Thyroid gland (tissue), 4 donors: ENCODE measurements at regions not wholly inside any gene's neighbourhood (a gene's known extent, or its start where the extent isn't known, plus 50 kb on each side); places are given as distances from the start of the nearest gene placed in this dataset.

Source experiments
- DNase-seq, 2 donors: peaks; one replicate each; pipeline ENCODE4 v3.0.0-alpha.2; 2019
- H3K27ac ChIP-seq, 3 donors: fragments of 200-600 bp; sonication (generic); 1 replicate in 2 of 3; 2 replicates in 1 of 3; pipeline ENCODE4 v1.5.1; 2016 to 2019; ENCODE audit warnings: mild to moderate bottlenecking in 1 of 3, moderate library complexity in 1 of 3
- H3K27me3 ChIP-seq: fragments of 200-600 bp; sonication (generic); one replicate; pipeline ENCODE4 v1.5.1; 2019
- H3K36me3 ChIP-seq, 2 donors: fragments of 200-600 bp; sonication (generic); one replicate each; pipeline ENCODE4 v1.5.1; 2016 to 2019
- H3K4me1 ChIP-seq, 2 donors: fragments of 200-600 bp; sonication (generic); one replicate each; pipeline ENCODE4 v1.5.1; 2017 to 2019
- H3K4me3 ChIP-seq, 3 donors: fragments of 200-600 bp; sonication (generic); replicated peaks in 1 of 3; 1 replicate in 2 of 3; 2 replicates in 1 of 3; pipeline ENCODE4 v1.5.1; 2016; ENCODE audit warnings: mild to moderate bottlenecking in 1 of 3
- H3K9me3 ChIP-seq: fragments of 200-600 bp; sonication (generic); one replicate; pipeline ENCODE4 v1.5.1; 2017
- POLR2A ChIP-seq, 2 donors: fragments of 450-650 bp; IDR thresholded peaks; one replicate each; pipeline ENCODE4 v1.6.1; 2017; ENCODE audit warnings: antibody characterized with exemption in 2 of 2, mild to moderate bottlenecking in 2 of 2, moderate library complexity in 1 of 2
- WGBS, 2 donors: methylation state at CpG; one replicate each; pipeline ENCODE4 v1.1.5; 2017; 5-methylcytosine and 5-hydroxymethylcytosine counted together
- intact Hi-C: fragments of 100-400 bp; cut with DNase I; formaldehyde crosslinking; loops from one replicate; pipeline ENCODE4 v1.15.1; 2023
- TF ChIP-seq, protein P1 (sequence below), 6 experiments: fragments of 200-600 bp in 3 of 6; fragments of 450-650 bp in 3 of 6; sonication (generic) in 3 of 6; IDR thresholded peaks; one replicate each; pipeline ENCODE4 v1.5.1; 2016 to 2019; ENCODE audit warnings: antibody characterized with exemption in 6 of 6, mild to moderate bottlenecking in 2 of 6, inconsistent platforms in 1 of 6, moderate library complexity in 1 of 6

DNA sequence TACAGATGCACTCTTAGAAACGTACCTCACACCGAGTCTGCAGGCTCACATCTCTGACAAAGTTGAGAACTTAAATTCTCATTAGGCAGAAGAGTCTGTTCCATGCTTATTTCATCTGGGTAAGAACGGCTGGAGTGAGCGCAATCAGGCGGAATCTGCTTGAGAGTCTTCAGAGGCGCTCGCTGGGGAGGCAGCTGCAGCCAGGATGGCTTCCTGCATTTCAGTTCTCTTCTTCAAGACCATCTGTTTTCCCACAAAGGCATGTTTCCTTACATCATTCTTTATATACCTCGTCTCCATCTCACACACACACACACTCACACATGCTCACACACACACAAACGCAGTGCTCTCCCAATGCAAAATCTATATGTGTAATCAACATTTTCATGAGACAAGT, 497.1 kb downstream of the AJAP1 start:
- intact Hi-C loops, result no loop called here
- no peak overlapping the region for H3K4me3 ChIP-seq
- no peak overlapping the region for H3K27ac ChIP-seq
- H3K27me3 ChIP-seq, result no peaks in the 10 kb centered on the region
- H3K9me3 ChIP-seq, result no peaks in the 10 kb centered on the region
- WGBS, 2 donors, result 71 to 86% methylated on average over 9 of the region's 9 CpGs
- TF ChIP-seq, protein P1, sequence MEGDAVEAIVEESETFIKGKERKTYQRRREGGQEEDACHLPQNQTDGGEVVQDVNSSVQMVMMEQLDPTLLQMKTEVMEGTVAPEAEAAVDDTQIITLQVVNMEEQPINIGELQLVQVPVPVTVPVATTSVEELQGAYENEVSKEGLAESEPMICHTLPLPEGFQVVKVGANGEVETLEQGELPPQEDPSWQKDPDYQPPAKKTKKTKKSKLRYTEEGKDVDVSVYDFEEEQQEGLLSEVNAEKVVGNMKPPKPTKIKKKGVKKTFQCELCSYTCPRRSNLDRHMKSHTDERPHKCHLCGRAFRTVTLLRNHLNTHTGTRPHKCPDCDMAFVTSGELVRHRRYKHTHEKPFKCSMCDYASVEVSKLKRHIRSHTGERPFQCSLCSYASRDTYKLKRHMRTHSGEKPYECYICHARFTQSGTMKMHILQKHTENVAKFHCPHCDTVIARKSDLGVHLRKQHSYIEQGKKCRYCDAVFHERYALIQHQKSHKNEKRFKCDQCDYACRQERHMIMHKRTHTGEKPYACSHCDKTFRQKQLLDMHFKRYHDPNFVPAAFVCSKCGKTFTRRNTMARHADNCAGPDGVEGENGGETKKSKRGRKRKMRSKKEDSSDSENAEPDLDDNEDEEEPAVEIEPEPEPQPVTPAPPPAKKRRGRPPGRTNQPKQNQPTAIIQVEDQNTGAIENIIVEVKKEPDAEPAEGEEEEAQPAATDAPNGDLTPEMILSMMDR (IDR thresholded peaks at IDR 0.05), result no peak
- no peak for TF ChIP-seq POLR2A (IDR thresholded peaks at IDR 0.05)
- no peaks in the 10 kb centered on the region for H3K4me1 ChIP-seq
- no peaks in the 10 kb centered on the region for H3K36me3 ChIP-seq
- DNase-seq, result no peak

GRCh38 chr1:5150191-5150590, 495.8 kb downstream of the AJAP1 start:
- no peaks in the 10 kb centered on the region for H3K36me3 ChIP-seq
- intact Hi-C loops, result no loop called here
- 72 to 74% methylated on average over 2 of the region's 2 CpGs for WGBS, 2 donors
- no peak overlapping the region for H3K4me3 ChIP-seq
- no peaks in the 10 kb centered on the region for H3K9me3 ChIP-seq
- no peak overlapping the region for H3K27ac ChIP-seq
- TF ChIP-seq POLR2A (IDR thresholded peaks at IDR 0.05), result no peak
- TF ChIP-seq, protein P1 (IDR thresholded peaks at IDR 0.05), result no peak
- no peak for DNase-seq
- no peaks in the 10 kb centered on the region for H3K27me3 ChIP-seq
- H3K4me1 ChIP-seq, result no peaks in the 10 kb centered on the region

GRCh38 chr1:5147806-5148205, 493.4 kb downstream of the AJAP1 start:
- DNase-seq, result no peak
- Histone ChIP-seq H3K4me1 (no peaks in the 10 kb centered on the region), H3K36me3 (no peaks in the 10 kb centered on the region), H3K27ac (no peak overlapping the region), H3K4me3 (no peak overlapping the region), H3K9me3 (no peaks in the 10 kb centered on the region), H3K27me3 (no peaks in the 10 kb centered on the region)
- intact Hi-C loops, result no loop called here
- TF ChIP-seq, protein P1 (IDR thresholded peaks at IDR 0.05), result no peak
- no peak for TF ChIP-seq POLR2A (IDR thresholded peaks at IDR 0.05)
- WGBS, 2 donors, result 40 to 61% methylated on average over 1 of the region's 1 CpG

DNA sequence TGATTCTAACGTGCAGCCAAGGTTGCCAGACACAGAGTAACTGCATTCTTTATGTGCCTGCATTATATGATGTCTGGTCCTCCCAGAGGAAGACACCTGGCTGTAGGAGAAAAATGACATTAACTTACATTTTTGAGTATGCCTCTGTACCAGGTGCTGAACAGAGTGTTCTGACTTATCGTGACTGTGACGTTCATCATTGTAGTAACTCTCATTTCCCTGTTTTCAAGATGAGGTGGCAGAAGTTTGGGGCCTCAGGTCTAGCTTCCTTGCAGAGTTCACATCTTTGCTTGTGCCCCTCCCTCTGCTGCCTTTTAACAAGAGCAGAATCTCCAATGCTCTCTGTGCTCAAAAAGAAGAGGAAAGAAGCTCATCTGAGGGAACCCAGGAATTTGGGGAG, 488.0 kb downstream of the AJAP1 start:
- Histone ChIP-seq H3K36me3 (no peaks in the 10 kb centered on the region), H3K9me3 (no peaks in the 10 kb centered on the region), H3K4me3 (no peak overlapping the region), H3K27ac (no peak overlapping the region), H3K4me1 (no peaks in the 10 kb centered on the region), H3K27me3 (no peaks in the 10 kb centered on the region)
- intact Hi-C loops, result no loop called here
- DNase-seq, result no peak
- no peak for TF ChIP-seq POLR2A (IDR thresholded peaks at IDR 0.05)
- TF ChIP-seq, protein P1 (IDR thresholded peaks at IDR 0.05), result no peak
- 78 to 88% methylated on average over 3 of the region's 3 CpGs for WGBS, 2 donors

DNA sequence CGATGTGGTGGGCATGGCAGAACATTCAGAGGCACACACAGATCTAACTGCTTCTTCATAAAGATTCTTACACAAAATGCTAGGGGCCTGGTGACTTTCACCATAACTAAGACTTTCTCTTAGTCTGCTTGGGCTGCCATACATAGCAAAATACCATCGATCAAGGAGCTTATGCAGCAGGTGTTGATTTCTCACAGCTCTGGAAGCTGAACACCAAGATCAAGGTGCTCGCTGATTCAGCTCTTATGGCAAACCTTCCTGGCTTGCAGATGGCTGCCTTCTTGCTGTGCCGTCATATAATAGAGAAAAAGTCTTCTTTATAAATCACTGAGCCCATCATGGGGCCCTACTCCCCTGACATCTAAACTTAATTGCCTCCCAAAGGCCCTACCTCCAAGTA, 487.3 kb downstream of the AJAP1 start:
- Histone ChIP-seq H3K27me3 (no peaks in the 10 kb centered on the region), H3K4me3 (no peak overlapping the region), H3K9me3 (no peaks in the 10 kb centered on the region), H3K36me3 (no peaks in the 10 kb centered on the region), H3K27ac (no peak overlapping the region), H3K4me1 (no peaks in the 10 kb centered on the region)
- WGBS, 2 donors, result 88 to 97% methylated on average over 4 of the region's 4 CpGs
- TF ChIP-seq POLR2A (IDR thresholded peaks at IDR 0.05), result no peak
- TF ChIP-seq, protein P1 (IDR thresholded peaks at IDR 0.05), result no peak
- DNase-seq, result no peak
- intact Hi-C loops, result no loop called here
